Endothelial cell of umbilical vein (primary cell): ENCODE measurements at regions not wholly inside any gene's neighbourhood (a gene's known extent, or its start where the extent isn't known, plus 50 kb on each side); places are given as distances from the start of the nearest gene placed in this dataset.

ENCODE experiments used
- BruUV-seq: library from RNA; stranded (reverse); fragments of 400-500 nt; replicated peaks from 2 replicates; lab custom pipeline; 2021; lab: Mats Ljungman, UMichigan
- CTCF ChIA-PET: fragments of 300-600, 350-600 bp; sonication (Branson Sonifier 250); formaldehyde crosslinking; loops from one replicate; lab custom pipeline; 2021; ENCODE audit warnings: antibody characterized with exemption, inconsistent platforms; lab: Charles Lee
- POLR2A ChIA-PET: fragments of 300-600, 350-600 bp; sonication (Branson Sonifier 250); formaldehyde crosslinking; loops from one replicate; lab custom pipeline; 2021; ENCODE audit warnings: antibody characterized with exemption, inconsistent platforms; lab: Charles Lee
- DNase-seq: peaks from one replicate; pipeline ENCODE4 v3.0.0-alpha.2; 2011; ENCODE audit warnings: low read depth, low spot score
- FAIRE-seq: peaks from 2 replicates; lab custom pipeline; 2011; peaks lifted over from hg19 to GRCh38; lab: Jason Lieb, UNC
- H2AFZ ChIP-seq: 2 replicates; pipeline ENCODE4 v1.6.0; 2012; ENCODE audit warnings: low read depth, low read length, control low read depth, inconsistent platforms
- H3K27ac ChIP-seq: 2 replicates; pipeline ENCODE4 v1.5.1; 2011; ENCODE audit warnings: low read depth, mild to moderate bottlenecking, control low read depth, low read length, moderate library complexity; ENCODE audit not compliant: insufficient read depth
- H3K27me3 ChIP-seq, 2 experiments: 2 replicates each; pipeline versions ENCODE4 v1.6.0 to v1.6.1; 2011; ENCODE audit warnings: low read length in 2 of 2, mixed read lengths in 1 of 2; ENCODE audit not compliant: control insufficient read depth in 2 of 2, insufficient read depth in 2 of 2
- H3K36me3 ChIP-seq, 2 experiments: 2 replicates in 1 of 2; 3 replicates in 1 of 2; pipeline ENCODE4 v1.5.1; 2011; ENCODE audit warnings: low read length in 2 of 2, mild to moderate bottlenecking in 1 of 2, moderate library complexity in 1 of 2; ENCODE audit not compliant: control insufficient read depth in 2 of 2, insufficient read depth in 2 of 2; ENCODE audit errors: extremely low read depth in 1 of 2
- H3K4me1 ChIP-seq: 3 replicates; pipeline ENCODE4 v1.5.1; 2011; ENCODE audit warnings: mild to moderate bottlenecking, low read length; ENCODE audit not compliant: control insufficient read depth, insufficient read depth; ENCODE audit errors: extremely low read depth
- H3K4me2 ChIP-seq: 2 replicates; pipeline ENCODE4 v1.6.1; 2011; ENCODE audit warnings: low read length, control low read depth, mixed read lengths; ENCODE audit not compliant: insufficient read depth
- H3K4me3 ChIP-seq, 3 experiments: fragments of 200-600 bp in 1 of 3; sonication (generic), shearing (Covaris generic) in 1 of 3; replicated peaks in 1 of 3; 2 replicates each; pipeline ENCODE4 v1.5.1; 2011 to 2016; ENCODE audit warnings: control low read depth in 3 of 3, low read length in 3 of 3, mild to moderate bottlenecking in 2 of 3, inconsistent platforms in 1 of 3, low read depth in 1 of 3, moderate library complexity in 1 of 3; ENCODE audit not compliant: insufficient read depth in 1 of 3
- H3K79me2 ChIP-seq: 2 replicates; pipeline ENCODE4 v1.6.0; 2012; ENCODE audit warnings: low read length, inconsistent platforms; ENCODE audit not compliant: control insufficient read depth, insufficient read depth
- H3K9ac ChIP-seq: replicated peaks from 2 replicates; pipeline ENCODE3; 2011; ENCODE audit warnings: low read length, control low read depth; ENCODE audit not compliant: insufficient read depth; ENCODE audit errors: extremely low read depth
- H3K9me1 ChIP-seq: replicated peaks from 3 replicates; pipeline ENCODE4 v1.6.0; 2011; ENCODE audit warnings: mild to moderate bottlenecking, low read length; ENCODE audit not compliant: control insufficient read depth, insufficient read depth; ENCODE audit errors: extremely low read depth
- H3K9me3 ChIP-seq: replicated peaks from 2 replicates; pipeline ENCODE4 v1.5.1; 2012; ENCODE audit warnings: low read length, inconsistent platforms; ENCODE audit not compliant: control insufficient read depth, insufficient read depth
- H4K20me1 ChIP-seq: replicated peaks from 2 replicates; pipeline ENCODE3; 2011; ENCODE audit warnings: mild to moderate bottlenecking, low read length; ENCODE audit not compliant: control insufficient read depth, insufficient read depth; ENCODE audit errors: extremely low read depth
- EZH2 ChIP-seq: IDR thresholded peaks from 2 replicates; pipeline ENCODE4 v1.6.1; 2012; ENCODE audit warnings: borderline replicate concordance, low read depth, mild to moderate bottlenecking, moderate library complexity, low read length, inconsistent platforms; ENCODE audit not compliant: severe bottlenecking
- FOS ChIP-seq: IDR thresholded peaks from 2 replicates; pipeline ENCODE4 v1.6.1; 2011; ENCODE audit warnings: mild to moderate bottlenecking, low read length, moderate library complexity, borderline replicate concordance; ENCODE audit not compliant: insufficient read depth
- GATA2 ChIP-seq: IDR thresholded peaks from 2 replicates; pipeline ENCODE4 v1.7.0; 2011; ENCODE audit warnings: low read depth, mild to moderate bottlenecking, moderate library complexity, mixed read lengths, low read length; ENCODE audit not compliant: insufficient read length, insufficient read depth
- JUN ChIP-seq: IDR thresholded peaks from 2 replicates; pipeline ENCODE4 v1.6.1; 2011; ENCODE audit warnings: borderline replicate concordance, low read depth; ENCODE audit not compliant: insufficient read length, insufficient read depth
- MYC ChIP-seq: IDR thresholded peaks from one replicate; pipeline ENCODE4 v1.6.1; 2011; ENCODE audit warnings: mild to moderate bottlenecking, low read depth, low read length
- POLR2A ChIP-seq: IDR thresholded peaks from 2 replicates; pipeline ENCODE4 v1.6.1; 2012; ENCODE audit warnings: low read depth, mild to moderate bottlenecking, control low read depth, low read length
- POLR2AphosphoS5 ChIP-seq: IDR thresholded peaks from 2 replicates; pipeline ENCODE4 v1.6.1; 2012; ENCODE audit warnings: low read depth, mild to moderate bottlenecking, control low read depth, low read length, moderate library complexity; ENCODE audit not compliant: insufficient read depth
- dilution Hi-C: fragments of 300-500 bp; cut with MboI; formaldehyde crosslinking; loops from one replicate; pipeline ENCODE4 v1.15.0; 2019; ENCODE audit warnings: low sequenced_read_pairs; ENCODE audit not compliant: extremely low pct_ligation_motif_present
- intact Hi-C: fragments of 100-400 bp; cut with micrococcal nuclease; formaldehyde crosslinking; loops from one replicate; pipeline ENCODE4 v1.10.0; 2022
- TF ChIP-seq, protein P1 (sequence below): IDR thresholded peaks from 2 replicates; pipeline ENCODE4 v1.6.1; 2011; ENCODE audit not compliant: insufficient read depth, insufficient read length
- TF ChIP-seq, protein P2 (sequence below), 2 donors: IDR thresholded peaks; 1 replicate in 1 of 2; 2 replicates in 1 of 2; pipeline ENCODE4 v1.5.1; 2011; ENCODE audit warnings: low read length in 2 of 2, mild to moderate bottlenecking in 2 of 2, moderate library complexity in 2 of 2, control low read depth in 1 of 2, inconsistent platforms in 1 of 2, low read depth in 1 of 2; ENCODE audit not compliant: insufficient read depth in 1 of 2; ENCODE audit errors: extremely low read depth in 1 of 2

DNA sequence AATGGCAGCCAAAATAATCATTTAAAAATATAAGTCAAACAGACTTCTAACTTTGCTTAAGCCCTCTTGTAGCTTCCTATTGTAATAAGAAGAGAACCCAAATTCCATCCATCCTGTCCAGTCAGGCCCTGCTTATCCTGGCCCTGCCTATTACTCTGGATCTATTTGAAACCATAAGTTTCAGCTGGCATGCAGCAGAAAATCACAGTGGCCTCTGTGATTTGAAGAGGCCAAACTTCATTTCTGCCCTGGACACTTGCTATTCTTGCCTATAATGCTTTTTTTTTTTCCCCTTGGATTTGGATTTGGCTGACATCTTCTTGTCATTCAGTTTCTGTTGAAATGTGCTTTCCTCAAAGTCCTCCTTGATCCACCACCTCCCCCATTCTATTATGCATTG is 642.8 kb downstream of the USP25 start:
- H3K36me3 ChIP-seq = no peaks in the 10 kb centered on the region

More for the DNA sequence above, 642.8 kb downstream of the USP25 start:
- Histone ChIP-seq H3K4me2 (no peak overlapping the region), H3K9me1 (no peaks in the 10 kb centered on the region), H2AFZ (no peak overlapping the region), H3K9ac (no peak overlapping the region), H3K27ac (no peak overlapping the region), H3K27me3 (no peaks in the 10 kb centered on the region), H3K9me3 (no peaks in the 10 kb centered on the region), H3K4me1 (no peaks in the 10 kb centered on the region), H3K79me2 (no peaks in the 10 kb centered on the region), H3K4me3 (no peak overlapping the region), H4K20me1 (no peaks in the 10 kb centered on the region)
- POLR2A ChIA-PET = no interaction called here
- dilution Hi-C loops (no loop called here), intact Hi-C loops (no loop called here)
- TF ChIP-seq MYC (no peak), EZH2 (no peak), JUN (no peak), POLR2A (no peak), FOS (no peak), GATA2 (no peak), POLR2AphosphoS5 (no peak)
- TF ChIP-seq, protein P1, sequence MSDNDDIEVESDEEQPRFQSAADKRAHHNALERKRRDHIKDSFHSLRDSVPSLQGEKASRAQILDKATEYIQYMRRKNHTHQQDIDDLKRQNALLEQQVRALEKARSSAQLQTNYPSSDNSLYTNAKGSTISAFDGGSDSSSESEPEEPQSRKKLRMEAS = no peak
- TF ChIP-seq, protein P2, sequence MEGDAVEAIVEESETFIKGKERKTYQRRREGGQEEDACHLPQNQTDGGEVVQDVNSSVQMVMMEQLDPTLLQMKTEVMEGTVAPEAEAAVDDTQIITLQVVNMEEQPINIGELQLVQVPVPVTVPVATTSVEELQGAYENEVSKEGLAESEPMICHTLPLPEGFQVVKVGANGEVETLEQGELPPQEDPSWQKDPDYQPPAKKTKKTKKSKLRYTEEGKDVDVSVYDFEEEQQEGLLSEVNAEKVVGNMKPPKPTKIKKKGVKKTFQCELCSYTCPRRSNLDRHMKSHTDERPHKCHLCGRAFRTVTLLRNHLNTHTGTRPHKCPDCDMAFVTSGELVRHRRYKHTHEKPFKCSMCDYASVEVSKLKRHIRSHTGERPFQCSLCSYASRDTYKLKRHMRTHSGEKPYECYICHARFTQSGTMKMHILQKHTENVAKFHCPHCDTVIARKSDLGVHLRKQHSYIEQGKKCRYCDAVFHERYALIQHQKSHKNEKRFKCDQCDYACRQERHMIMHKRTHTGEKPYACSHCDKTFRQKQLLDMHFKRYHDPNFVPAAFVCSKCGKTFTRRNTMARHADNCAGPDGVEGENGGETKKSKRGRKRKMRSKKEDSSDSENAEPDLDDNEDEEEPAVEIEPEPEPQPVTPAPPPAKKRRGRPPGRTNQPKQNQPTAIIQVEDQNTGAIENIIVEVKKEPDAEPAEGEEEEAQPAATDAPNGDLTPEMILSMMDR (IDR thresholded peaks at IDR 0.05; ENCODE audit: extremely low read depth in 1 of 2, insufficient read depth in 1 of 2, low read depth in 1 of 2, low read length in 2 of 2) = no peak
- BruUV-seq = no TSS peak
- CTCF ChIA-PET = no interaction called here
- no peak for DNase-seq
- FAIRE-seq = no peak
